H1 (cell line): ENCODE measurements at regions not wholly inside any gene's neighbourhood (a gene's known extent, or its start where the extent isn't known, plus 50 kb on each side); places are given as distances from the start of the nearest gene placed in this dataset.

Experiments
- CTCF ChIA-PET: fragments of 300-600 bp; sonication (Branson Sonifier 250); formaldehyde crosslinking; loops from one replicate; lab custom pipeline; 2021; ENCODE audit not compliant: partially characterized antibody; lab: Charles Lee
- POLR2A ChIA-PET: fragments of 300-600 bp; sonication (Branson Sonifier 250); formaldehyde crosslinking; loops from one replicate; lab custom pipeline; 2021; ENCODE audit warnings: inconsistent platforms; ENCODE audit not compliant: partially characterized antibody; lab: Charles Lee
- DNase-seq, 2 experiments: peaks; one replicate each; pipeline versions ENCODE4 v3.0.0 to v3.0.0-alpha.2; 2010 to 2022; ENCODE audit warnings: low spot score in 2 of 2, low read depth in 1 of 2, mixed read lengths in 1 of 2
- FAIRE-seq: peaks from 2 replicates; lab custom pipeline; 2011; peaks lifted over from hg19 to GRCh38; lab: Jason Lieb, UNC
- H2AFZ ChIP-seq: 2 replicates; pipeline ENCODE4 v1.8.1; 2012; ENCODE audit warnings: low read length, inconsistent platforms
- H2AK5ac ChIP-seq: 2 replicates; pipeline ENCODE4 v1.6.1; 2013; ENCODE audit warnings: low read depth, low read length
- H2BK120ac ChIP-seq: replicated peaks from 2 replicates; pipeline ENCODE3; 2013; ENCODE audit warnings: low read depth, low read length, inconsistent platforms
- H2BK12ac ChIP-seq: 2 replicates; pipeline ENCODE4 v1.6.1; 2013; ENCODE audit warnings: low read depth, low read length
- H2BK15ac ChIP-seq: 2 replicates; pipeline ENCODE4 v1.6.1; 2013; ENCODE audit warnings: low read length
- H2BK20ac ChIP-seq: 2 replicates; pipeline ENCODE4 v1.6.1; 2013; ENCODE audit warnings: low read length
- H2BK5ac ChIP-seq: 2 replicates; pipeline ENCODE4 v1.6.1; 2013; ENCODE audit warnings: low read depth, low read length
- H3K14ac ChIP-seq: 2 replicates; pipeline ENCODE4 v1.6.1; 2013; ENCODE audit warnings: inconsistent platforms; ENCODE audit not compliant: insufficient read length
- H3K18ac ChIP-seq: 2 replicates; pipeline ENCODE4 v1.6.1; 2013; ENCODE audit warnings: low read length; ENCODE audit errors: extremely low read depth
- H3K23ac ChIP-seq: 2 replicates; pipeline ENCODE4 v1.6.1; 2013; ENCODE audit warnings: inconsistent platforms; ENCODE audit not compliant: insufficient read length
- H3K23me2 ChIP-seq: 2 replicates; pipeline ENCODE4 v1.6.1; 2013; ENCODE audit warnings: low read depth, low read length
- H3K27ac ChIP-seq: 2 replicates; pipeline ENCODE4 v1.6.1; 2011; ENCODE audit warnings: low read depth, low read length, inconsistent platforms
- H3K27me3 ChIP-seq, 4 experiments: replicated peaks in 1 of 4; 1 replicate in 1 of 4; 2 replicates in 3 of 4; pipeline versions ENCODE4 v1.6.1 to v1.8.1; 2011 to 2013; ENCODE audit warnings: low read length in 3 of 4, mild to moderate bottlenecking in 3 of 4, inconsistent platforms in 2 of 4, mixed read lengths in 2 of 4, moderate library complexity in 1 of 4; ENCODE audit not compliant: control insufficient read depth in 3 of 4, insufficient read depth in 3 of 4; ENCODE audit errors: extremely low read depth in 1 of 4
- H3K36me3 ChIP-seq, 4 experiments: 2 replicates each; pipeline versions ENCODE4 v1.6.1 to v1.8.1; 2011 to 2013; ENCODE audit warnings: mild to moderate bottlenecking in 4 of 4, low read length in 3 of 4, moderate library complexity in 2 of 4, control low read depth in 1 of 4, inconsistent platforms in 1 of 4; ENCODE audit not compliant: insufficient read depth in 4 of 4, control insufficient read depth in 2 of 4
- H3K4ac ChIP-seq: replicated peaks from 2 replicates; pipeline ENCODE3; 2013; ENCODE audit warnings: low read length, low read depth, mixed read lengths, inconsistent platforms; ENCODE audit not compliant: insufficient read length
- H3K4me1 ChIP-seq, 4 experiments: replicated peaks in 1 of 4; 1 replicate in 1 of 4; 2 replicates in 3 of 4; pipeline versions ENCODE4 v1.6.1 to v1.8.1; 2011 to 2013; ENCODE audit warnings: low read length in 3 of 4, inconsistent platforms in 2 of 4, mixed read lengths in 1 of 4; ENCODE audit not compliant: insufficient read depth in 4 of 4, control insufficient read depth in 3 of 4
- H3K4me2 ChIP-seq, 2 experiments: 2 replicates each; pipeline versions ENCODE4 v1.6.1 to v1.8.1; 2011 to 2013; ENCODE audit warnings: low read depth in 2 of 2, low read length in 2 of 2, control low read depth in 1 of 2, inconsistent platforms in 1 of 2, mild to moderate bottlenecking in 1 of 2; ENCODE audit not compliant: insufficient read depth in 1 of 2
- H3K4me3 ChIP-seq, 4 experiments: fragments of 200-600, 300-600 bp in 1 of 4; sonication (generic), shearing (Covaris generic), sonication (Bioruptor Twin) in 1 of 4; 2 replicates each; pipeline versions ENCODE4 v1.5.1 to v1.8.1; 2011 to 2016; ENCODE audit warnings: low read length in 4 of 4, low read depth in 3 of 4, control low read depth in 2 of 4, inconsistent platforms in 2 of 4, mild to moderate bottlenecking in 2 of 4, mixed read lengths in 1 of 4, moderate library complexity in 1 of 4; ENCODE audit not compliant: insufficient read depth in 2 of 4; ENCODE audit errors: extremely low read depth in 1 of 4
- H3K56ac ChIP-seq: replicated peaks from 2 replicates; pipeline ENCODE3; 2013; ENCODE audit warnings: low read depth, mild to moderate bottlenecking, mixed read lengths, low read length, inconsistent platforms; ENCODE audit not compliant: insufficient read length
- H3K79me1 ChIP-seq: 2 replicates; pipeline ENCODE4 v1.6.1; 2013; ENCODE audit warnings: low read depth, low read length, control low read depth
- H3K79me2 ChIP-seq, 2 experiments: 2 replicates each; pipeline versions ENCODE4 v1.6.1 to v1.8.1; 2012 to 2013; ENCODE audit warnings: low read length in 2 of 2, mild to moderate bottlenecking in 2 of 2, inconsistent platforms in 1 of 2; ENCODE audit not compliant: insufficient read depth in 2 of 2, control insufficient read depth in 1 of 2
- H3K9ac ChIP-seq, 4 experiments: replicated peaks in 1 of 4; 1 replicate in 1 of 4; 2 replicates in 3 of 4; pipeline versions ENCODE4 v1.6.1 to v1.8.1; 2011 to 2013; ENCODE audit warnings: low read depth in 3 of 4, low read length in 3 of 4, control low read depth in 2 of 4, mild to moderate bottlenecking in 2 of 4, moderate library complexity in 2 of 4, inconsistent platforms in 1 of 4; ENCODE audit errors: extremely low read depth in 1 of 4
- H3K9me3 ChIP-seq, 2 experiments: 2 replicates each; pipeline versions ENCODE4 v1.6.1 to v1.8.1; 2012 to 2013; ENCODE audit warnings: mild to moderate bottlenecking in 2 of 2, moderate library complexity in 2 of 2, control low read depth in 1 of 2, inconsistent platforms in 1 of 2, low read depth in 1 of 2, low read length in 1 of 2, mixed read lengths in 1 of 2; ENCODE audit not compliant: insufficient read depth in 2 of 2
- H4K20me1 ChIP-seq, 2 experiments: replicated peaks in 1 of 2; 2 replicates each; pipeline versions ENCODE3 to v1.8.1; 2011 to 2013; ENCODE audit warnings: inconsistent platforms in 2 of 2, low read length in 2 of 2, mild to moderate bottlenecking in 1 of 2; ENCODE audit not compliant: insufficient read depth in 2 of 2, control insufficient read depth in 1 of 2
- H4K5ac ChIP-seq: 2 replicates; pipeline ENCODE4 v1.6.1; 2013; ENCODE audit warnings: low read length, low read depth, mixed read lengths, inconsistent platforms; ENCODE audit not compliant: insufficient read length
- H4K8ac ChIP-seq: 2 replicates; pipeline ENCODE4 v1.8.0; 2013; ENCODE audit warnings: mild to moderate bottlenecking, moderate library complexity, low read length, inconsistent platforms; ENCODE audit not compliant: insufficient read depth; ENCODE audit errors: extremely low read depth
- H4K91ac ChIP-seq: replicated peaks from 2 replicates; pipeline ENCODE3; 2013; ENCODE audit warnings: low read length, mixed read lengths, inconsistent platforms; ENCODE audit not compliant: insufficient read length
- BCL11A ChIP-seq, 2 experiments: IDR thresholded peaks; one replicate each; pipeline ENCODE4 v1.6.1; 2011; ENCODE audit warnings: low read depth in 2 of 2, low read length in 2 of 2, mild to moderate bottlenecking in 2 of 2
- CREB1 ChIP-seq: IDR thresholded peaks from 2 replicates; pipeline ENCODE4 v1.6.1; 2012; ENCODE audit warnings: inconsistent platforms
- EGR1 ChIP-seq: IDR thresholded peaks from 2 replicates; pipeline ENCODE4 v1.6.1; 2011; ENCODE audit warnings: low read depth, low read length, borderline replicate concordance
- EZH2 ChIP-seq: fragments of 200-600 bp; sonication (generic); IDR thresholded peaks from 2 replicates; pipeline ENCODE4 v1.7.1; 2012; ENCODE audit warnings: low read depth, mild to moderate bottlenecking, moderate library complexity, low read length, inconsistent platforms; ENCODE audit not compliant: severe bottlenecking
- JUN ChIP-seq: IDR thresholded peaks from 2 replicates; pipeline ENCODE4 v1.6.1; 2011; ENCODE audit warnings: low read depth, mild to moderate bottlenecking, improper control_type of control experiment, low read length
- MAFK ChIP-seq: IDR thresholded peaks from 2 replicates; pipeline ENCODE4 v1.6.1; 2012; ENCODE audit warnings: low read depth, mild to moderate bottlenecking, improper control_type of control experiment, low read length
- RFX5 ChIP-seq: IDR thresholded peaks from 2 replicates; pipeline ENCODE4 v1.6.1; 2011; ENCODE audit warnings: low read depth, low read length, improper control_type of control experiment, borderline replicate concordance
- SIX5 ChIP-seq: IDR thresholded peaks from 2 replicates; pipeline ENCODE4 v1.6.1; 2011; ENCODE audit warnings: mild to moderate bottlenecking, low read depth, low read length
- TEAD4 ChIP-seq: IDR thresholded peaks from 2 replicates; pipeline ENCODE4 v1.6.1; 2012; ENCODE audit warnings: low read depth, low read length, inconsistent platforms, mixed read lengths
- YY1 ChIP-seq: IDR thresholded peaks from 2 replicates; pipeline ENCODE4 v1.6.1; 2011; ENCODE audit warnings: low read depth, mild to moderate bottlenecking, low read length
- ZNF274 ChIP-seq: IDR thresholded peaks from 2 replicates; pipeline ENCODE4 v1.7.0; 2012; ENCODE audit warnings: low read length, borderline replicate concordance; ENCODE audit errors: extremely low read depth

DNA sequence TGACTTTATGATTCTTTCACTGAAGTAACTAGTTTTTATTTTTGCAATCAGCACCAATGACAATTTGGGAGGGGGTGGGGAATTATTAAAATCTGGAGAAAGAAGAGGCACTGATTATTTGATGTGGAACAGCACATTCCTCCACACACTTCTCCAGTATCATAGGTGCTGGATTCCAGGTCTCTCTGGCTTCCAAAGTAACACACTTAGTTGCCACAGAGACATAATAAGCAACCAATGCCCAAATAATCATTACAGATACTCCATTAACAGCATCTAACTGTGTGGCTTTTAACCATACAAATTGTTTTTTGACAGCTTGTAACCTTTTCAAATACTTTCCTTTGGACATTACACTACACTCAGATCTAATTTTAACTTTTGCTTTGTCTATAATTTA is 131.0 kb upstream of the CDIN1 start:
- H2BK120ac ChIP-seq = no peak overlapping the region
- H3K4me1 ChIP-seq = 0 out of 7 replicates have a peak, but pooled peaks cover 0 to 2% (median 0%) of the 10 kb centered on the region in 4 experiments
- TF ChIP-seq BCL11A (IDR thresholded peaks at IDR 0.05; ENCODE audit: low read depth in 2 of 2, low read length in 2 of 2) (no peak), CREB1 (no peak), ZNF274 (no peak), JUN (no peak), YY1 (no peak), SIX5 (no peak), EZH2 (no peak), EGR1 (no peak), MAFK (no peak), TEAD4 (no peak), RFX5 (no peak)
- no peaks in the 10 kb centered on the region for H3K9me3 ChIP-seq
- no peak overlapping the region for H2BK15ac ChIP-seq
- no peak overlapping the region for H2BK12ac ChIP-seq
- no peak overlapping the region for H2AK5ac ChIP-seq
- no peaks in the 10 kb centered on the region for H3K79me1 ChIP-seq
- no peak overlapping the region for H4K8ac ChIP-seq
- no peak overlapping the region for H3K9ac ChIP-seq
- no peak overlapping the region for H2BK5ac ChIP-seq
- H3K56ac ChIP-seq = no peak overlapping the region
- no peak overlapping the region for H3K4me3 ChIP-seq
- DNase-seq (no peak), FAIRE-seq (no peak)
- CTCF ChIA-PET = interaction anchor here (0.6 to 1.4 kb wide), 2 partner anchors 13 to 1055 kb away, joined by 3 to 5 read pairs; no protein-coding TSS in a partner anchor
- no peaks in the 10 kb centered on the region for H3K79me2 ChIP-seq
- no peaks in the 10 kb centered on the region for H4K20me1 ChIP-seq
- no peak overlapping the region for H4K5ac ChIP-seq
- no peak overlapping the region for H2BK20ac ChIP-seq
- no peak overlapping the region for H4K91ac ChIP-seq
- H3K23me2 ChIP-seq = no peaks in the 10 kb centered on the region; the same call in 1 of the 2 replicates
- no peak overlapping the region for H3K18ac ChIP-seq
- POLR2A ChIA-PET = no interaction called here
- no peak overlapping the region for H3K23ac ChIP-seq
- no peak overlapping the region for H2AFZ ChIP-seq
- no peak overlapping the region for H3K14ac ChIP-seq
- no peaks in the 10 kb centered on the region for H3K36me3 ChIP-seq
- no peak overlapping the region for H3K4ac ChIP-seq
- H3K27me3 ChIP-seq = no peaks in the 10 kb centered on the region
- no peak overlapping the region for H3K4me2 ChIP-seq
- no peak overlapping the region for H3K27ac ChIP-seq
